ENCODE measurements at regions not wholly inside any gene's neighbourhood (a gene's known extent, or its start where the extent isn't known, plus 50 kb on each side); places are given as distances from the start of the nearest gene placed in this dataset.
"Not testable (repeated sequence)": the region's sequence is repeated elsewhere in the genome, so short reads cannot be mapped to it uniquely, and the experiment has no call there.

DNA sequence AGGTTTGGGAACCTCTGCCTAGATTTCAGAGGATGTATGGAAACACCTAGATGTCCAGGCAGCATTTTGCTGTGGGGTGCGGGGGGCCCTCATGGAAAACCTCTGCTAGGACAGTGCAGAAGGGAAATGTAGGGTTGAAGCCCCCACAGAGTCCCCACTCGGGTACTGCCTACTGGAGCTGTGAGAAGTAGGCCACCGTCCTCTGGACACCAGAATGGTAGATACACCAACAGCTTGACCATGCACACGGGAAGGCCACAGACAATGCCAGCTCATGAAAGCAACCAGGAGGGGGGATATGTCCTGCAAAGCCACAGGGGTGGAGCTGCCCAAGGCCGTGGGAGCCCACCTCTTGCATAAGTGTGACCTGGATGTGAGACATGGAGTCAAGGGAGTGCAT, 1336.5 kb downstream of the SPATA31A7 start:
- ATAC-seq; intact Hi-C loops (cut with DNase I); DNase-seq (ENCODE audit: missing footprints): not testable (repeated sequence)

- ATAC-seq; intact Hi-C loops (cut with DNase I); DNase-seq (ENCODE audit: missing footprints): not testable (repeated sequence)
Measured at GRCh38 chr9:62532162-62532776, 1342.4 kb downstream of the SPATA31A7 start.

GRCh38 chr9:62532777-62533173, 1342.9 kb downstream of the SPATA31A7 start:
- intact Hi-C loops (cut with DNase I); ATAC-seq: not testable (repeated sequence)
- DNase-seq (ENCODE audit: missing footprints) = peak; percentile 48

DNA sequence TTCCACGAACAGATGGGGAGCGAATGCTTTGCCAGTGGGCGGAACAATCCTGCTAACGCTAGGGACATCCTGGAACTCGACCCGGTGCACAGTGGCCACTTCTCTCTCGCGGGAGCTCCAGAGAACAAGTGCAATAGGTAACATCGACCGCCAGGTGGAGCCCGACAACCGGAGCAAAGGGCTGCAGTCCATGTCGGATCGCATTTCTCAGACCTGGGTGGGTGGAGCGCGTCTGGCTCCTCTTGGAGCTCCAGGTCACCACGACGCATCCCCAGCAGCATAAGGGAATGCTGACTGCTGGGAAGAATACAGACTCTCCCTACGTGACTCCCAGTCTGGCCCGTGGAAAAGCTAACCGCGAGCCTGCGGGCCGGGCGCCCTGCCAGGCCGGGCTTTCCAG, 1360.7 kb downstream of the SPATA31A7 start:
- intact Hi-C loops (cut with DNase I); ATAC-seq: not testable (repeated sequence)
- DNase-seq (ENCODE audit: missing footprints) = peak; percentile 17

DNA sequence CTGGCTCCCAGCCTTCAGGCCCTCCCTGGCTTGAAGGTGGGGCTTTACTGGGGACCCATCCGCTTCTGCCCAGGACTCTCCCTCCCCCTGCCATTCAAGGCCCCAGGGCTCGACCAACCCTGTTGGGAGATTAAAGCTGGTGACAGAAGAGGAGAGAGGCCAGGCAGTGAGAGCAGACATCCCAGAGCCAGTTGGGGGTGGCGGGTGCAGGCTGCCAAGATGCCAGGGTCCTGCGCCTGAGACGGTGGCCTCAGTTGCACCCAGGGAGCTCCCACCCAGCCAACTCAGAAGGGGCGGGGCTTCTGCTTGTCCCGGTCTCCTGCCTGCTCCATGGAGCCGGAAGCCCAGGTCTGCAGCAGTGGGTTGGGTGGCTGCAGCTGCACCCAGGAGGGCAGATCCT, 1370.8 kb downstream of the SPATA31A7 start:
- DNase-seq (ENCODE audit: missing footprints); ATAC-seq; intact Hi-C loops (cut with DNase I): not testable (repeated sequence)

- ATAC-seq; DNase-seq (ENCODE audit: missing footprints); intact Hi-C loops (cut with DNase I): not testable (repeated sequence)
Measured at GRCh38 chr9:62565132-62565531, 1375.3 kb downstream of the SPATA31A7 start.

- intact Hi-C loops (cut with DNase I); ATAC-seq; DNase-seq (ENCODE audit: missing footprints): not testable (repeated sequence)
Measured at GRCh38 chr9:62566430-62566829, 1376.6 kb downstream of the SPATA31A7 start.

- DNase-seq (ENCODE audit: missing footprints); ATAC-seq; intact Hi-C loops (cut with DNase I): not testable (repeated sequence)
Measured at GRCh38 chr9:62597128-62597527, 1407.3 kb downstream of the SPATA31A7 start.

Measured in Right ventricle myocardium inferior (tissue), 1 donor.